ENCODE measurements at regions not wholly inside any gene's neighbourhood (a gene's known extent, or its start where the extent isn't known, plus 50 kb on each side); places are given as distances from the start of the nearest gene placed in this dataset.

DNA sequence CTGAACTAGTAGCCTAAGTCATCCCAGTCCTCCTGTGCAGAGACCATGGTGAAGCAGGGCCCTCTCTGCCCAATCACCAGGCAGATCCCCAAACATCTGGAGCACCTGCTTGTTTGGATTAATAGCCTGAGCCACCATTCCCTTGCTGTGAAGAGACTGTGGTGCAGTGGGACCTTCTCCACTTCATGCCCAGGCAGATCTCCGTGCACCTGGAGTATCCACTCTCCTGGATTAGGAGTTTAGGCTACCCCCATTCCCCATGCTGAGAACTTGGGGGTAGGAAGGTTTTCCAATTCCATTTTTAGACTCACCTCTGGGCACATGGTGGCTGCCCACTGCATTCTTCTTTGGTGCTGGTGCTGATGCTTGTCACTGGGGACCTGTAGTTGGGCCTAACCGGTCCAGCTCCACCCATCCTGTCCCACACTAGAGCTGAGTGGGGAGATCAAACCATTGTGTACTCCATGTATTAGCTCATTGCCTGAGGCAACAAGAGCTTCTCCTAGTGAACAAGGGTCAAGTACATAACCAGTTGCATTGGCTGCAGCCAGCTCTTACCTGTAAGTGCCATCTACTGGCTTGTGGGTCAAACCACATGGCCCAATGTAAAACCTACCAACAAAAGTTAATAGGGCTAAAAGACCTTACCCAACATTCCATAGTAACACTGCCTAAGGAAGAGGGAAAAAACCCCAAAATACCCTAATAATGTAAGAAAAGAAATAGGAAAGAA, 382.5 kb upstream of the CBLB start:
- Histone ChIP-seq H2BK120ac (ENCODE audit: low read depth, low read length) (no peak overlapping the region), H3K23ac (ENCODE audit: low read depth, low read length, poor library complexity) (no peak overlapping the region), H3K14ac (ENCODE audit: low read length) (no peak overlapping the region), H3K79me1 (ENCODE audit: low read depth, low read length) (no peaks in the 10 kb centered on the region), H2AFZ (ENCODE audit: low read length) (no peak overlapping the region), H3K36me3 (replicated peaks in 1 of 2; ENCODE audit: control insufficient read depth in 2 of 2, insufficient read depth in 2 of 2, low read length in 2 of 2) (no peaks in the 10 kb centered on the region), H3K4me3 (ENCODE audit: low read length in 2 of 2) (no peak overlapping the region), H3K27ac (replicated peaks; ENCODE audit: low read length) (no peak overlapping the region), H2BK12ac (ENCODE audit: low read length) (no peak overlapping the region), H3K4me1 (ENCODE audit: control insufficient read depth in 2 of 2, insufficient read depth in 1 of 2, low read depth in 1 of 2, low read length in 2 of 2) (no peaks in the 10 kb centered on the region), H2BK5ac (ENCODE audit: low read length) (no peak overlapping the region), H3K18ac (ENCODE audit: low read length) (no peak overlapping the region), H3K4ac (ENCODE audit: low read length) (no peak overlapping the region), H3K9ac (ENCODE audit: low read depth, low read length, poor library complexity) (no peak overlapping the region), H3K27me3 (ENCODE audit: control insufficient read depth in 3 of 3, insufficient read depth in 3 of 3, low read depth in 1 of 3, low read length in 3 of 3) (no peaks in the 10 kb centered on the region), H4K91ac (ENCODE audit: low read depth, low read length, poor library complexity) (no peak overlapping the region), H3K4me2 (ENCODE audit: insufficient read depth, low read length, poor library complexity, severe bottlenecking) (no peak overlapping the region), H4K8ac (ENCODE audit: low read depth, low read length) (no peak overlapping the region), H2BK15ac (ENCODE audit: low read length) (no peak overlapping the region), H2AK5ac (ENCODE audit: low read depth, low read length) (no peak overlapping the region), H3K9me3 (replicated peaks in 1 of 2; ENCODE audit: control insufficient read depth in 2 of 2, insufficient read depth in 1 of 2, low read depth in 1 of 2, low read length in 2 of 2) (peaks cover 6 to 7% of the 10 kb centered on the region in 2 donors)
- no CpG with 5 or more reads among the region's 2 CpGs for WGBS, 2 donors (ENCODE audit: extremely low coverage in 2 of 2, insufficient read length in 2 of 2, insufficient replicate concordance in 1 of 2)
- DNase-seq (ENCODE audit: low spot score): no peak

- Histone ChIP-seq H2BK15ac (ENCODE audit: low read length) (no peak overlapping the region), H3K79me1 (ENCODE audit: low read depth, low read length) (no peaks in the 10 kb centered on the region), H3K4me1 (ENCODE audit: control insufficient read depth in 2 of 2, insufficient read depth in 1 of 2, low read depth in 1 of 2, low read length in 2 of 2) (no peaks in the 10 kb centered on the region), H3K4ac (ENCODE audit: low read length) (no peak overlapping the region), H2AFZ (ENCODE audit: low read length) (peak overlapping the region; percentile 35), H3K4me3 (ENCODE audit: low read length in 2 of 2) (no peak overlapping the region), H3K4me2 (ENCODE audit: insufficient read depth, low read length, poor library complexity, severe bottlenecking) (no peak overlapping the region), H4K91ac (ENCODE audit: low read depth, low read length, poor library complexity) (no peak overlapping the region), H3K27ac (replicated peaks; ENCODE audit: low read length) (no peak overlapping the region), H2BK5ac (ENCODE audit: low read length) (no peak overlapping the region), H3K27me3 (ENCODE audit: control insufficient read depth in 3 of 3, insufficient read depth in 3 of 3, low read depth in 1 of 3, low read length in 3 of 3) (no peaks in the 10 kb centered on the region), H2BK12ac (ENCODE audit: low read length) (no peak overlapping the region), H3K9ac (ENCODE audit: low read depth, low read length, poor library complexity) (no peak overlapping the region), H3K36me3 (replicated peaks in 1 of 2; ENCODE audit: control insufficient read depth in 2 of 2, insufficient read depth in 2 of 2, low read length in 2 of 2) (no peaks in the 10 kb centered on the region), H3K14ac (ENCODE audit: low read length) (no peak overlapping the region), H2AK5ac (ENCODE audit: low read depth, low read length) (no peak overlapping the region), H2BK120ac (ENCODE audit: low read depth, low read length) (no peak overlapping the region), H3K23ac (ENCODE audit: low read depth, low read length, poor library complexity) (no peak overlapping the region), H3K9me3 (replicated peaks in 1 of 2; ENCODE audit: control insufficient read depth in 2 of 2, insufficient read depth in 1 of 2, low read depth in 1 of 2, low read length in 2 of 2) (peaks cover 6 to 7% of the 10 kb centered on the region in 2 donors), H3K18ac (ENCODE audit: low read length) (no peak overlapping the region), H4K8ac (ENCODE audit: low read depth, low read length) (no peak overlapping the region)
- WGBS, 2 donors (ENCODE audit: extremely low coverage in 2 of 2, insufficient read length in 2 of 2, insufficient replicate concordance in 1 of 2): no CpG with 5 or more reads among the region's 6 CpGs
- no peak for DNase-seq (ENCODE audit: low spot score)
Observed at GRCh38 chr3:106255870-106256248, 387.0 kb upstream of the CBLB start.

GRCh38 chr3:106256249-106256957, 387.6 kb upstream of the CBLB start:
- no peak overlapping the region for H3K4me3 ChIP-seq (ENCODE audit: low read length in 2 of 2)
- no peak overlapping the region for H2BK5ac ChIP-seq (ENCODE audit: low read length)
- no peaks in the 10 kb centered on the region for H3K4me1 ChIP-seq (ENCODE audit: control insufficient read depth in 2 of 2, insufficient read depth in 1 of 2, low read depth in 1 of 2, low read length in 2 of 2)
- H2BK12ac ChIP-seq (ENCODE audit: low read length): no peak overlapping the region
- no peak overlapping the region for H2BK15ac ChIP-seq (ENCODE audit: low read length)
- no peak overlapping the region for H3K23ac ChIP-seq (ENCODE audit: low read depth, low read length, poor library complexity)
- no peak overlapping the region for H3K9ac ChIP-seq (ENCODE audit: low read depth, low read length, poor library complexity)
- no peak overlapping the region for H3K14ac ChIP-seq (ENCODE audit: low read length)
- no peaks in the 10 kb centered on the region for H3K27me3 ChIP-seq (ENCODE audit: control insufficient read depth in 3 of 3, insufficient read depth in 3 of 3, low read depth in 1 of 3, low read length in 3 of 3)
- peak overlapping the region; percentile 87 for H3K18ac ChIP-seq (ENCODE audit: low read length)
- no peak overlapping the region for H2BK120ac ChIP-seq (ENCODE audit: low read depth, low read length)
- peak overlapping the region; percentile 66 for H2AFZ ChIP-seq (ENCODE audit: low read length)
- WGBS, 2 donors (ENCODE audit: extremely low coverage in 2 of 2, insufficient read length in 2 of 2, insufficient replicate concordance in 1 of 2): no CpG with 5 or more reads among the region's 11 CpGs
- H3K36me3 ChIP-seq (replicated peaks in 1 of 2; ENCODE audit: control insufficient read depth in 2 of 2, insufficient read depth in 2 of 2, low read length in 2 of 2): no peaks in the 10 kb centered on the region
- no peak for DNase-seq (ENCODE audit: low spot score)
- no peaks in the 10 kb centered on the region for H3K79me1 ChIP-seq (ENCODE audit: low read depth, low read length)
- H3K27ac ChIP-seq (replicated peaks; ENCODE audit: low read length): no peak overlapping the region
- H2AK5ac ChIP-seq (ENCODE audit: low read depth, low read length): no peak overlapping the region
- no peak overlapping the region for H3K4ac ChIP-seq (ENCODE audit: low read length)
- no peak overlapping the region for H4K8ac ChIP-seq (ENCODE audit: low read depth, low read length)
- peaks cover 1% of the 10 kb centered on the region in 2 donors for H3K9me3 ChIP-seq (replicated peaks in 1 of 2; ENCODE audit: control insufficient read depth in 2 of 2, insufficient read depth in 1 of 2, low read depth in 1 of 2, low read length in 2 of 2)
- no peak overlapping the region for H3K4me2 ChIP-seq (ENCODE audit: insufficient read depth, low read length, poor library complexity, severe bottlenecking)
- H4K91ac ChIP-seq (ENCODE audit: low read depth, low read length, poor library complexity): no peak overlapping the region

GRCh38 chr3:106257172-106257571, 388.4 kb upstream of the CBLB start:
- Histone ChIP-seq H2BK120ac (ENCODE audit: low read depth, low read length) (no peak overlapping the region), H2BK12ac (ENCODE audit: low read length) (no peak overlapping the region), H3K23ac (ENCODE audit: low read depth, low read length, poor library complexity) (no peak overlapping the region), H3K9me3 (replicated peaks in 1 of 2; ENCODE audit: control insufficient read depth in 2 of 2, insufficient read depth in 1 of 2, low read depth in 1 of 2, low read length in 2 of 2) (no peaks in the 10 kb centered on the region), H3K27ac (replicated peaks; ENCODE audit: low read length) (no peak overlapping the region), H2BK5ac (ENCODE audit: low read length) (no peak overlapping the region), H2AFZ (ENCODE audit: low read length) (no peak overlapping the region), H2BK15ac (ENCODE audit: low read length) (no peak overlapping the region), H3K4me2 (ENCODE audit: insufficient read depth, low read length, poor library complexity, severe bottlenecking) (no peak overlapping the region), H3K4me3 (ENCODE audit: low read length in 2 of 2) (no peak overlapping the region), H3K18ac (ENCODE audit: low read length) (no peak overlapping the region), H3K9ac (ENCODE audit: low read depth, low read length, poor library complexity) (no peak overlapping the region), H2AK5ac (ENCODE audit: low read depth, low read length) (no peak overlapping the region), H4K91ac (ENCODE audit: low read depth, low read length, poor library complexity) (no peak overlapping the region), H3K27me3 (ENCODE audit: control insufficient read depth in 3 of 3, insufficient read depth in 3 of 3, low read depth in 1 of 3, low read length in 3 of 3) (no peaks in the 10 kb centered on the region), H3K79me1 (ENCODE audit: low read depth, low read length) (no peaks in the 10 kb centered on the region), H3K14ac (ENCODE audit: low read length) (no peak overlapping the region), H4K8ac (ENCODE audit: low read depth, low read length) (no peak overlapping the region), H3K4ac (ENCODE audit: low read length) (no peak overlapping the region), H3K36me3 (replicated peaks in 1 of 2; ENCODE audit: control insufficient read depth in 2 of 2, insufficient read depth in 2 of 2, low read length in 2 of 2) (no peaks in the 10 kb centered on the region), H3K4me1 (ENCODE audit: control insufficient read depth in 2 of 2, insufficient read depth in 1 of 2, low read depth in 1 of 2, low read length in 2 of 2) (no peaks in the 10 kb centered on the region)
- no CpG with 5 or more reads among the region's 3 CpGs for WGBS, 2 donors (ENCODE audit: extremely low coverage in 2 of 2, insufficient read length in 2 of 2, insufficient replicate concordance in 1 of 2)
- DNase-seq (ENCODE audit: low spot score): no peak

Measured in neuronal stem cell (in vitro differentiated cells).